H9 (cell line): ENCODE measurements at regions not wholly inside any gene's neighbourhood (a gene's known extent, or its start where the extent isn't known, plus 50 kb on each side); places are given as distances from the start of the nearest gene placed in this dataset.

Source experiments
- DNase-seq: peaks from one replicate; pipeline ENCODE4 v3.0.0-alpha.2; 2017
- H2AFZ ChIP-seq: one replicate; pipeline ENCODE4 v1.6.1; 2013; ENCODE audit warnings: mild to moderate bottlenecking, low read length, control low read depth, moderate library complexity
- H2AK5ac ChIP-seq: 2 replicates; pipeline ENCODE4 v1.6.1; 2013; ENCODE audit warnings: low read length, control low read depth, mixed read lengths; ENCODE audit not compliant: insufficient read length
- H2BK120ac ChIP-seq: one replicate; pipeline ENCODE4 v1.6.1; 2013; ENCODE audit warnings: low read depth, mild to moderate bottlenecking, low read length, control low read depth, inconsistent platforms; ENCODE audit not compliant: poor library complexity, severe bottlenecking
- H2BK12ac ChIP-seq: 2 replicates; pipeline ENCODE4 v1.6.1; 2013; ENCODE audit warnings: low read length, control low read depth, mixed read lengths, low read depth; ENCODE audit not compliant: insufficient read length
- H2BK15ac ChIP-seq: 2 replicates; pipeline ENCODE4 v1.6.1; 2013; ENCODE audit warnings: low read depth, low read length, control low read depth
- H2BK20ac ChIP-seq: one replicate; pipeline ENCODE4 v1.6.1; 2013; ENCODE audit warnings: low read depth, mild to moderate bottlenecking, low read length, control low read depth, inconsistent platforms; ENCODE audit not compliant: poor library complexity, severe bottlenecking
- H2BK5ac ChIP-seq: 2 replicates; pipeline ENCODE4 v1.6.1; 2013; ENCODE audit warnings: low read length, control low read depth, mixed read lengths; ENCODE audit not compliant: insufficient read length
- H3K14ac ChIP-seq: 2 replicates; pipeline ENCODE4 v1.6.1; 2013; ENCODE audit warnings: low read length, control low read depth; ENCODE audit not compliant: insufficient read depth
- H3K18ac ChIP-seq: 2 replicates; pipeline ENCODE4 v1.6.1; 2013; ENCODE audit warnings: low read depth, mild to moderate bottlenecking, mixed read lengths, low read length, control low read depth; ENCODE audit not compliant: insufficient read length
- H3K23ac ChIP-seq: 2 replicates; pipeline ENCODE4 v1.6.1; 2013; ENCODE audit warnings: low read length, control low read depth, mixed read lengths, low read depth; ENCODE audit not compliant: insufficient read length
- H3K23me2 ChIP-seq: 2 replicates; pipeline ENCODE4 v1.6.1; 2013; ENCODE audit warnings: low read depth, mild to moderate bottlenecking, mixed read lengths, low read length, control low read depth; ENCODE audit not compliant: insufficient read length, poor library complexity, severe bottlenecking
- H3K27ac ChIP-seq: 2 replicates; pipeline ENCODE4 v1.5.1; 2013; ENCODE audit warnings: low read length, control low read depth, mixed read lengths, low read depth; ENCODE audit not compliant: insufficient read length
- H3K27me3 ChIP-seq: 2 replicates; pipeline ENCODE4 v1.6.1; 2013; ENCODE audit warnings: low read length, control low read depth, inconsistent platforms; ENCODE audit not compliant: insufficient read depth
- H3K4ac ChIP-seq: 2 replicates; pipeline ENCODE4 v1.6.1; 2013; ENCODE audit warnings: low read depth, mild to moderate bottlenecking, control low read depth, inconsistent platforms, low read length, moderate library complexity
- H3K4me1 ChIP-seq: 2 replicates; pipeline ENCODE4 v1.6.1; 2013; ENCODE audit warnings: low read length, control low read depth, inconsistent platforms; ENCODE audit not compliant: insufficient read depth
- H3K4me2 ChIP-seq: 2 replicates; pipeline ENCODE4 v1.6.1; 2013; ENCODE audit warnings: low read length, control low read depth, mixed read lengths; ENCODE audit not compliant: insufficient read length, insufficient read depth
- H3K56ac ChIP-seq: 2 replicates; pipeline ENCODE4 v1.6.1; 2013; ENCODE audit warnings: low read depth, mild to moderate bottlenecking, mixed read lengths, low read length, control low read depth; ENCODE audit not compliant: insufficient read length
- H3K79me1 ChIP-seq: 2 replicates; pipeline ENCODE4 v1.6.1; 2013; ENCODE audit warnings: low read depth, mild to moderate bottlenecking, moderate library complexity, low read length, control low read depth, inconsistent platforms; ENCODE audit not compliant: insufficient read depth, poor library complexity, severe bottlenecking
- H3K79me2 ChIP-seq: 2 replicates; pipeline ENCODE4 v1.6.1; 2013; ENCODE audit warnings: low read length, control low read depth, inconsistent platforms; ENCODE audit not compliant: insufficient read depth
- H3K9ac ChIP-seq: 2 replicates; pipeline ENCODE4 v1.6.1; 2013; ENCODE audit warnings: low read length, control low read depth, mixed read lengths; ENCODE audit not compliant: insufficient read length; ENCODE audit errors: extremely low read depth
- H3K9me3 ChIP-seq: one replicate; pipeline ENCODE4 v1.6.1; 2013; ENCODE audit warnings: low read depth, low read length, inconsistent platforms; ENCODE audit not compliant: control insufficient read depth
- H3T11ph ChIP-seq: one replicate; pipeline ENCODE4 v1.6.1; 2013; ENCODE audit warnings: mild to moderate bottlenecking, low read length, control low read depth, inconsistent platforms
- H4K20me1 ChIP-seq: one replicate; pipeline ENCODE4 v1.6.1; 2013; ENCODE audit not compliant: control insufficient read depth, insufficient read length, insufficient read depth
- H4K5ac ChIP-seq: 2 replicates; pipeline ENCODE4 v1.6.1; 2013; ENCODE audit warnings: low read depth, mild to moderate bottlenecking, mixed read lengths, low read length, control low read depth; ENCODE audit not compliant: insufficient read length
- H4K8ac ChIP-seq: replicated peaks from 2 replicates; pipeline ENCODE4 v1.6.1; 2013; ENCODE audit warnings: low read length, control low read depth, mixed read lengths, low read depth; ENCODE audit not compliant: insufficient read length
- H4K91ac ChIP-seq: 2 replicates; pipeline ENCODE4 v1.6.1; 2013; ENCODE audit warnings: low read depth, mild to moderate bottlenecking, moderate library complexity, mixed read lengths, low read length, control low read depth; ENCODE audit not compliant: insufficient read length
- H3K27ac Mint-ChIP-seq, 3 experiments: 2 replicates in 2 of 3; 3 replicates in 1 of 3; pipeline ENCODE4 v1.8.0; 2020 to 2021; ENCODE audit warnings: mixed read lengths in 3 of 3, mild to moderate bottlenecking in 1 of 3, moderate library complexity in 1 of 3
- H3K27me3 Mint-ChIP-seq: 2 replicates; pipeline ENCODE4 v1.8.0; 2021; ENCODE audit warnings: low read depth, mild to moderate bottlenecking, moderate library complexity, mixed read lengths
- H3K36me3 Mint-ChIP-seq, 3 experiments: 2 replicates in 2 of 3; 3 replicates in 1 of 3; pipeline ENCODE4 v1.8.0; 2020 to 2021; ENCODE audit warnings: low read depth in 3 of 3, mixed read lengths in 3 of 3; ENCODE audit not compliant: insufficient read depth in 1 of 3
- H3K4me1 Mint-ChIP-seq, 2 experiments: 2 replicates each; pipeline ENCODE4 v1.8.0; 2020; ENCODE audit warnings: mixed read lengths in 2 of 2
- H3K4me3 Mint-ChIP-seq, 2 experiments: 2 replicates in 1 of 2; 3 replicates in 1 of 2; pipeline ENCODE4 v1.8.0; 2020 to 2021; ENCODE audit warnings: mild to moderate bottlenecking in 2 of 2, mixed read lengths in 2 of 2, moderate library complexity in 1 of 2
- H3K9me3 Mint-ChIP-seq, 2 experiments: 2 replicates in 1 of 2; 3 replicates in 1 of 2; pipeline ENCODE4 v1.8.0; 2020; ENCODE audit warnings: mild to moderate bottlenecking in 2 of 2, mixed read lengths in 2 of 2, moderate library complexity in 1 of 2
- WGBS: extraction: QIAGEN DNeasy Blood & Tissue Kit; methylation state at CpG from one replicate; pipeline ENCODE4 v1.1.7; 2013; ENCODE audit warnings: missing lambda C conversion rate, low lambda C conversion rate, mixed read lengths; ENCODE audit not compliant: insufficient read length; ENCODE audit errors: extremely low coverage; 5-methylcytosine and 5-hydroxymethylcytosine counted together
- TF ChIP-seq, protein P1 (sequence below): fragments of 200-600 bp; sonication (generic); conservative IDR thresholded peaks from 3 replicates; pipeline ENCODE4 v1.8.0; 2021; ENCODE audit warnings: antibody characterized with exemption, mild to moderate bottlenecking

DNA sequence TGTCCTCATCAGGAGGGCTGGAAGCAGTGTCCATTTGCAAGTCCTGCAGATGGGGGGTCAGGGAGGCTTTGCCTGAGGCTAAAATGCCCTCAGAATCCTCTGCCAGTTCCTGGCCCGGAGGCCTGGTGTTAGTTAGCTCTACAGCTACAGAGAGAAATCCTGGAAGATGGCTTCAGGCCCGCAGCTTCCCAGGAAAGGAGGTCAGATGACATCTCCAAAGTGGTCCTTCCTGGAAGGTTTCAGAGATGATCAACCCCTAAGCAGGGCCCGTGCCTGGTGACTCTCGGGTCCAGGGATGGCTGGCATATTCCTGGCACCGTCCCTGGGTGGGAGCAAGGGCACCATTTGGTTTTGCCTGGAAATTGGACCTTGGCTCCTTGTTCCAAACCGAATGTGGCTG, 959.1 kb downstream of the BRD1 start:
- no peak overlapping the region for H3T11ph ChIP-seq
- Mint-ChIP-seq H3K4me3 (no peak overlapping the region), H3K4me1 (peaks cover 15 to 21% of the 10 kb centered on the region in 2 experiments), H3K36me3 (no peaks in the 10 kb centered on the region), H3K27ac (no peak overlapping the region), H3K9me3 (peaks cover 0 to 4% of the 10 kb centered on the region in 2 experiments; a peak in 2 of 5 replicates), H3K27me3 (peaks cover 22% of the 10 kb centered on the region)
- no peak overlapping the region for H4K91ac ChIP-seq
- no peaks in the 10 kb centered on the region for H3K9me3 ChIP-seq
- no peak overlapping the region for H3K4me2 ChIP-seq
- H3K4ac ChIP-seq = no peak overlapping the region
- H3K23ac ChIP-seq = no peak overlapping the region
- H2BK20ac ChIP-seq = no peak overlapping the region
- no peak overlapping the region for H2AK5ac ChIP-seq
- TF ChIP-seq, protein P1, sequence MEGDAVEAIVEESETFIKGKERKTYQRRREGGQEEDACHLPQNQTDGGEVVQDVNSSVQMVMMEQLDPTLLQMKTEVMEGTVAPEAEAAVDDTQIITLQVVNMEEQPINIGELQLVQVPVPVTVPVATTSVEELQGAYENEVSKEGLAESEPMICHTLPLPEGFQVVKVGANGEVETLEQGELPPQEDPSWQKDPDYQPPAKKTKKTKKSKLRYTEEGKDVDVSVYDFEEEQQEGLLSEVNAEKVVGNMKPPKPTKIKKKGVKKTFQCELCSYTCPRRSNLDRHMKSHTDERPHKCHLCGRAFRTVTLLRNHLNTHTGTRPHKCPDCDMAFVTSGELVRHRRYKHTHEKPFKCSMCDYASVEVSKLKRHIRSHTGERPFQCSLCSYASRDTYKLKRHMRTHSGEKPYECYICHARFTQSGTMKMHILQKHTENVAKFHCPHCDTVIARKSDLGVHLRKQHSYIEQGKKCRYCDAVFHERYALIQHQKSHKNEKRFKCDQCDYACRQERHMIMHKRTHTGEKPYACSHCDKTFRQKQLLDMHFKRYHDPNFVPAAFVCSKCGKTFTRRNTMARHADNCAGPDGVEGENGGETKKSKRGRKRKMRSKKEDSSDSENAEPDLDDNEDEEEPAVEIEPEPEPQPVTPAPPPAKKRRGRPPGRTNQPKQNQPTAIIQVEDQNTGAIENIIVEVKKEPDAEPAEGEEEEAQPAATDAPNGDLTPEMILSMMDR = no peak
- no peak for DNase-seq
- no peak overlapping the region for H2AFZ ChIP-seq
- no peak overlapping the region for H3K14ac ChIP-seq
- no peaks in the 10 kb centered on the region for H3K27me3 ChIP-seq
- no peak overlapping the region for H2BK15ac ChIP-seq
- H3K79me1 ChIP-seq = no peaks in the 10 kb centered on the region
- H3K9ac ChIP-seq = no peak overlapping the region
- no peak overlapping the region for H4K8ac ChIP-seq
- no peaks in the 10 kb centered on the region for H3K23me2 ChIP-seq
- no peak overlapping the region for H2BK12ac ChIP-seq
- WGBS = no CpG with 5 or more reads among the region's 6 CpGs
- H2BK5ac ChIP-seq = no peak overlapping the region
- H4K20me1 ChIP-seq = no peaks in the 10 kb centered on the region
- H3K4me1 ChIP-seq = no peaks in the 10 kb centered on the region
- H3K18ac ChIP-seq = no peak overlapping the region
- no peak overlapping the region for H3K56ac ChIP-seq
- H3K27ac ChIP-seq = no peak overlapping the region
- no peak overlapping the region for H4K5ac ChIP-seq
- no peaks in the 10 kb centered on the region for H3K79me2 ChIP-seq
- H2BK120ac ChIP-seq = no peak overlapping the region
